Fibroblast of gingiva (primary cell): ENCODE measurements at regions not wholly inside any gene's neighbourhood (a gene's known extent, or its start where the extent isn't known, plus 50 kb on each side); places are given as distances from the start of the nearest gene placed in this dataset.
"Not testable (repeated sequence)": the region's sequence is repeated elsewhere in the genome, so short reads cannot be mapped to it uniquely, and the experiment has no call there.

Experiments used
- DNase-seq: peaks from one replicate; pipeline ENCODE4 v3.0.0-alpha.2; 2011; ENCODE audit warnings: low read depth

DNA sequence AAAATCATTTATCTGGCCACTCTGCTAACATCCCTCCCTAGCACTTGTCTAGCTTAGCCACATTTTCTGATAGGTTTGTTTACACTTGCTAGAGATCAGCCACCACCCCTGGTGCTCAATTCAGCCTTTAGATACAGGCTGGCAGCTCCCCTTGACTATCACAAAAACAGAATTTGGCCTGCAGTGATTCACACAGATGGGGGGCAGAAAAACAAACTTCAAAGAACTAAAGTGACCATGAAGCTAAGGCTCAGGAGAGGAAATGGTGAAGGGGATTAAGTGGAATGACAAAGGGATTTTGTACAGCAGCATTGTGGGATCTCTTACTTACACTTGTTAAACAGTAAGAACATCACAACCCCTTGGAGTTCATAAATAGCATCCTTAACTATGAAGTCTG lies 1718.0 kb upstream of the PCDH7 start:
- DNase-seq: no peak

DNA sequence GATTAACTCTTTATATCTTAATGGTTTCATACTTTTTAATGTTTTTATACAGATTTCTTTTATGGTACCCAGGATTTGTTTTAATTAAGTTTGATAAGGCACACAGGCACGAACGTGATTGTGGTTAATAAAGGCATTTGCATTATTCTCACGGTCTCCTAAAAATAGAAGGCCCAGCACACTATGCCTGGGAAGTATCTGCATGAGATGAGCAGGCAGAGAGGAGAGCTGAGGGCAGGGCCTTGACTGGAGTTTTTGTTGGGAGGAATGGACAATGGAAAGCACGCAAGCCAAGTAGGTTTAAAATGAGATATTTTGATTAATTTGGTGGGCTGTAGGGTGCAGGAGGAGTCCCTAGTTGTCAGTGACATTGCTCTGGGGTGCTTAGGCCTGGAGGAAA lies 1714.3 kb upstream of the PCDH7 start:
- DNase-seq: no peak

DNA sequence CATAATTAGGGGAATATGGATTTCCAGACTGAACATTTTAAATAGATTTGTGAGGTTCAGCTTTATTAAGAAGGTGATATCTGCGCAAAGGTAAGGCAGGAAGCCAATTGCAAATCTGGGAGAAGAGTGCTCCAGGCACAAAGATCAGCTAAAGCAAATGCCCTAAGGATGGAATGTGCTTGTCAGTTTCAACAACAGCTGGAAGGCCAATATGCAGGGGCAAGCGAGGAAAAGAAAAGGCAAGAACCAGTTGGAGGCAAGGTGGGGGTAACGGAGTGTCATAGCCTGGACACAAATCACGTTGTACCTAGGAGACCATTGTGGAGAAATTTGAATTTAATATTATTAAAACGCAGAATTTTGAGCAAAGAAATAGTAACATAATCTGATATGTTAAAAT lies 1710.3 kb upstream of the PCDH7 start:
- no peak for DNase-seq

DNA sequence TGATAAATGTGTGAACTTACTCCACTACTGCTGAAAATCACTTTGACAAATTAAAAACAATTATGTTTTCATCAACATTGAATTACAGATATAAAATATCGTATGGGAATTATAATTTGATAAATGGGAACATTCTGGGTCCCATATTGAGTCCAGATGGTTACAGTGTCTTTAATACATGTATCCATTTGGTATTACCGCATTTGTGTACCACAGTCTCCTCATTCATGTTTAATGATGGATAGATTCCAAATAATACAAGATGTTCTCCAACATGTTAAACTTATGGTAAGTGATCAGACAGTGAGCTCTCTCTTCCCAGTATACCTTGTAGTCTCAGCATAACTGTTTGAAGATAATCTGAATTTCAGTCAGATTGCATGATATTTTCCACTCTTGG lies 1706.8 kb upstream of the PCDH7 start:
- DNase-seq: no peak

DNA sequence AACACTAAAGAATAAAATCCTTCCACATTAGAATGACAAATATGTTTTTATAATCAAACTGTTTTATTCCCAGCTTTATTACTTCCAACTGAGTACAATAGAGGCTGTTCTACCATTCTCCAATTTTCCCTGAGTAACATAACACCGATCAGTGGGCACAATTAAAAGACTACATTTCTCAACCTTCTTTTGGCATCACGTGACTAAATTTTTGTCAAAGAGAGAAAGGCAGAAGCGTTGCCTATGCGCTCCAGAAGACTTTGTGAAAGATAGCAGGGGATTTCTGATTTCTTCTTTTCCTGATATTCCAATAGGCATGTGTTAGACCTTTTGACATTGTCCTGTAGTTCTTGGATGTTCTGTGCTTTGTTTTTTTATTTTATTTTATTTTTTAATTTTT lies 1705.6 kb upstream of the PCDH7 start:
- DNase-seq: no peak

DNA sequence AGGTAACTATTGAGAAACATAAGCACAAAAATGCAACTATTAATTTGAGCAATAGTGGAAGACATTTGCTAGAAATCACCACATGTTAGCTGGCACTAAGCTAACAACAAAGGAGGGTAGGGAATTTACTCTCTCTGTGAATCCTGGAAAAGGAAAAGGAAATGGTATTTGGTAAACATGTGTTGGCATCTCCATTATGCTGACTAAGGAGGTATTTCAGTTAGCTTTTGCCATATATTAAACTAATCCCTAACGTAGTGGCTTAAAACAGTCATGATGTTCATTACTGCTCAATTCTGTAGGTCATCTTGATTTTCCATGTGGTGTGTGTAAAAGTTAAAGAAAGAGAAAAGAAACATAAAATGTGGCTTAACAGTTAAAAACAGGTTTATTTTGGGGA lies 1686.5 kb upstream of the PCDH7 start:
- no peak for DNase-seq

DNA sequence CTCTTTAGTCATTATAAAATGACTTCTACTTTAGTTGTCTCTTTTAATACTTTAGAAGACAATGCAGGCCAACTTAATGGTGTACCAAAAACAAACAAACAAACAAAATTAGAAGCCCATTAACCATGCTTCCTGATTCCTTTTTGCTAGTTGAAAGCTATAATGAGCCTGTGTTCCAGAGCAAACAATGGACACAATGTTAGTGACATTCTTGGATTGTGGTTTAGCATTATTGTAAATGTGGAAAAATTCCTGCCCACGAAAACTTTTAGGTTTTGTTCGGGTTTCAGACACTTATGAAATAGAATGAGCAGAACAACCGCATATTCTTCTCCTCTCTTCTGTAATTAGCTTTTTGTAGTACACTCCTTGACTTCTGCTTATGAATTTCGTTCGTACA lies 1682.7 kb upstream of the PCDH7 start:
- no peak for DNase-seq

DNA sequence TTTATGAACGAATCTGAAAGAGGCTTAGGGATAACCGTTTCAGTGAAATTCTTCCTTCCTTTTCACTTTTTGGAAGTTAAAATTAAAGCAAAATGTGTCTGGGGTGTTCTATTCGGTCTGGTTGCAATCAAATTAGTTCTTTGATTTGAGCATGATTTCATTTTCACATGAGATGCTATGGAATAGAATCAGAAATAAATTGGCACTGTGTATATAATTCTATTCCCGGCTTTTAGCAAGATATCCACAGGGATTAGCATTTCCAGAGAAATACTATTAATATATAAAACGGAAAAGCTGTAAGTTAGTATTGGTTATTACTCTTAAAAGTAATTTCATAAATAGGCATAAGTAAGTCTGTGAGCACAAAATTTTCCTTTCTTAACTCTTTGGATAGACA lies 1676.8 kb upstream of the PCDH7 start:
- DNase-seq: no peak

DNA sequence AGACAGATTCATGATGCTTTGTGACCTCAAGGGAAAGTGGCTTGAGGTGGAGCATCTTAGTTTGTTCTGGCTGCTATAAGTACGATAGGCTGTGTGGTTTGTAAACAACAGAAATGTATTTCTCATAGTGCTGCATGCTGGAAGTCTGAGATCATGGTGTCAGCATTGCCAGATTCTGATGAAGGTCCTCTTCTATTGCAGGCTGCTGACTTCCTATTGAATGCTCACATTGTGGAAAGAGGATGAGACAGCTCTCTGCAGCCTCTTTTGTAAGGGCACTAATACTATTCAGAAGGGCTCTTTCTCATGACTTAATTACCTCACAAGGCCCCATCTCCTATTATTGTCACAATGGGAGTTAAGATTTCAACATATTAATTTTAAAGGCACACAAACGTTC lies 1674.0 kb upstream of the PCDH7 start:
- no peak for DNase-seq

DNA sequence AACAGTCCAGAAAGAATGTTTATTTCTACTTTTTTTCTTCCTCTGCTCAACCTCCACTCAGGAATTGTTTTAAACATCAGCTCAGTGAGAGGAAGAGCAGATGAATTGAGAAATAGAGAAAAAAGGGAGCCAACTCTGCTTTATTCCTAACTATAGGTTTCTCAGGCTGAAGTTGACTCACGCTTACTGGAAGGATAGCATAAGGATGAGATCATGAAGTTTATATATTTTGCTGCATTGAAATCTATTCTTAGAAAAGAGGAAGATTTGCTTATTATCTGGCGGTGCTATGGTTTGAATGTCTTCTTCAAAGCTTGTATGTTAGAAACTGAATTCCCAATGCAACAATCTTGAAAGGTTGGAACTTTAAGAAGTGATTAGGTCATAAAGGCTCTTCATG lies 1673.4 kb upstream of the PCDH7 start:
- no peak for DNase-seq

DNA sequence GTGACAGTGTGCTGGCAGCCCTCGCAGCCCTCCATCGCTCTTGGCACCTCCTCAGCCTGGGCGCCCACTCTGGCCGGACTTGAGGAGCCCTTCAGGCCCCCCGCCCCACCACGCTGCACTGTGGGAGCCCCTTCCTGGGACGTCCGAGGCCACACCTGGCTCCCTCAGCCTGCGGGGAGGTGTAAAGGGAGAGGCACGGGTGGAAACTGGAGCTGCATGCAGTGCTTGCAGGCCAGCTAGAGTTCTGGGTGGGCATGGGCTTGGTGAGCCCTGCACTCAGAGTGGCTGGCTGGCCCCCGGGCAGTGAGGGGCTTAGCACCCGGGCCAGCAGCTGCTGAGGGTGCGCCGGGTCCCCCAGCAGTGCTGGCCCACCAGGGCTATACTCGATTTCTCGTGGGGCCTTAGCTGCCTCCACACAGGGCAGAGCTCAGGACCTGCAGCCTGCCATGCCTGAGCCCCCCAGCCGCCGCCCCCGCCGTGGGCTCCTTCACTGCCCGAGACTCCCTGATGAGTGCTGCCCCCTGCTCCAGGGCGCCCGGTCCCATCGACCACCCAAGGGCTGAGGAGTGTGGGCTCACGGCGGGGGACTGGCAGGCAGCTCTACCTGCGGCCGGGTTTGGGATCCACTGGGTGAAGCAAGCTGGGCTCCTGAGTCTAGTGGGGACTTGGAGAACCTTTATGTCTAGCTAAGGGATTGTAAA lies 1672.7 kb upstream of the PCDH7 start:
- DNase-seq: no peak

DNA sequence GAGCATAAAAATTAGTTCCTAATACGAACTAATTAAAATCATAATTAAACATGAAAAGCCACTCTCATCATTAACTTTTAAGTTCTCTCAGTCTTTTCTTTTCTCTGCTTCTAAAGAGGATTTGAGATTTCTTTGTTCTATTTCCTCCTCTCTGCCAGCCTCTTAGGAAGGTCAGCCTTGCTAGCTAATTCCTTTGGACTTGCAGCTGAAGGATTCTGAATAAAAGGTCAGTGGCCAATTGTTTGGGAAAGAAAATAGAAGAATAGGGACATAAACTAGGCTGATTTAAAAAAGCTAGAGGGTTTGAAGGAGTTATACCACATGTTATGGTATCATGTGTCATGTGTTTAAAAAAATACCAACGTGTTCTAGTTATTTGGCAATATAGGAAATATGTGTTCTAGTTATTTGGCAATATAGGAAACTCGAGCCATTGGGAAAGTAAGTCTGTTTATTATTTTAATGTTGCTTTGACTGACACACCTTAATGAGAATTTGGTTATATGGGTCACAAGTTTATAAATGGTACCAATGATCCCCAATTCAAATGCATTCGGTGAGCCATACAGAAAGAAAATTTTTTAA lies 1668.7 kb upstream of the PCDH7 start:
- no peak for DNase-seq

DNA sequence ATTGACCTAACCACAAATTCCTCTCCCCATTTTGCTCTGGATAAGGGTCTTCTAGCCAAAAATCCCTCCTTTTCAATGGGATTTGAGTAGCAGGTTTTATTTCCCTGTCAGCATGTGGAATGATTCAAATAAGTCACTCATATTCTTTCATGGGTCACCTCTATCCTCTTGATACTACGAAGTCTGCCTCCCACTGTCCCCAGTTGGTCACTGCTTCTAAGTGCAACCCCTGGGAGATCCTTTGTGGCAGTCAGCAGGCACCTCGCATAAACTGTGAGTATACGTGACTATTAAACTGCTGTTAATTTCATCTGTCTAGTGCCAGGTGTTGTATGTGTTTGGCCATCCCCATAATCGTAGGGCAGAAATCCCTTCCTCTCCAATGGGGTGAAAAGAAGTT lies 1667.9 kb upstream of the PCDH7 start:
- no peak for DNase-seq

DNA sequence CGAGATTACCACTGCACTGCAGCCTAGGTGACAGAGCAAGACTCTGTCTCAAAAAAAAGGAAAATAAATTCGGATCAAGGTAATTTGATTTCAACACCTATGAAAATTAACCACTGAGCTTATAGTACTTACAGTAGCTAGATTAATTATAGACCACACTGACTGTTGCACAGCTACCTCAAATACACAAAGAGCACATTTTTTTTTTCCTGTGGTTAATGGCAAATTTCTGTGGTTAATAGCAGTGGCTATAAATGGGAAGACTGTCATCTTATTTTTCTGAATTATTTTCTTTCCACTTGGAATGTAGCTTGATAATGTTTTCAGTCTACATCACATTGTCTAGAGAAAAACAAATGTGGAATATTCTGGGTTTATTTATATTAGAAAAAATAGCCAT lies 1661.6 kb upstream of the PCDH7 start:
- DNase-seq: no peak

DNA sequence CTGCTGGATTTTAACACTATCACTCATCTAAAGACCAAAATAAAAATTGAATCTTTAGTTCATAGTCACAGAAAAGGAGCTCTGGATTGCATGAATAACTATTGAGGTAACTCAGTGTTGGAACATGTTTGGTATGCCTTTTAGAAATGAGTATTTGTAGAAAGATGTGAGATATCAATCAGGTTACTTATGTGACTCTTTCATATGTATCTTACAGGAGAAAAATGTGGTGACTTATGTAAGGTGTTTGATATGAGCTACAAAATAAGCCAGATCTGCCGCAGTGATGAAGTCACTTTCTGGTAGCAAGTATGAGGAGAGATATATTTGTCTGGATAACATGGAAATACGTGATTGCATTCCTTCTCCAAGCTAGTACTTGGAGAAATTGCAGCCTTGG lies 1653.3 kb upstream of the PCDH7 start:
- DNase-seq: no peak

DNA sequence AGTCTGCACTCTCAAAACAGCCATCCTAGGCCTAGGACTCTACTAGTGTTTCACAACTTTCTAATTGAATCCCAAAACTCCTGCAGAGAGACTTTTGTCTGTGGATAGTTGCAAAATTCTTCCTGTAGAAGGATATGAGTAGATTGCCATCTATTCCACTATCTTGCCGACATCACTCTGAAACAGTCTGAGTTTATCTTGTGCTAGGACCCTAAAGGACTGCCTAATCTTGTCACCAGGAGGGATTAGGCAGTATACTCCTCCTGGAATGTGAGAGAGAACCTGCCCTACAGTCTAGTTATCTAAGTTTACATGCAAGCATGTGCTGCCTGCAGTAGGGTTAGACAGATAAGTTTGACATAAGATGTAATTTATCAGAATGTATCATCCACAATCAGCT lies 1646.6 kb upstream of the PCDH7 start:
- DNase-seq: no peak

DNA sequence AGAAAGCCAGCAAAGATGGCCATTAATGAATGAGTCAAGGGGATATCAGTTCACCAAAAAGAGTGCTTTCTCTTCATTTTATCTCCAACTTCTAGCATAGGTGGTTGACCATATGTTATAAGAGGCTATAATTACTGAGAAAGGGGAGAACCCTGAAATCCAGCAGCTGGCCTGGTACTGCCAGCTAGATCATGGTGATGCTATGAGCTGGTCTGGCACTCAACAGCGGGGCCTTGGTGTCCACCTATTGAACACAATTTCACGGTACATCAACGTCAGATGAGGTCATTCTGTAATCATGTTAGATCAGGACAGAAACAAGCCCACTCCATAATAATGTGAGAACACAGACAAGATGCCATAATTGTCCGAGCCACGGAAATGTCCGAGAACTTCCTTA lies 1644.8 kb upstream of the PCDH7 start:
- no peak for DNase-seq

DNA sequence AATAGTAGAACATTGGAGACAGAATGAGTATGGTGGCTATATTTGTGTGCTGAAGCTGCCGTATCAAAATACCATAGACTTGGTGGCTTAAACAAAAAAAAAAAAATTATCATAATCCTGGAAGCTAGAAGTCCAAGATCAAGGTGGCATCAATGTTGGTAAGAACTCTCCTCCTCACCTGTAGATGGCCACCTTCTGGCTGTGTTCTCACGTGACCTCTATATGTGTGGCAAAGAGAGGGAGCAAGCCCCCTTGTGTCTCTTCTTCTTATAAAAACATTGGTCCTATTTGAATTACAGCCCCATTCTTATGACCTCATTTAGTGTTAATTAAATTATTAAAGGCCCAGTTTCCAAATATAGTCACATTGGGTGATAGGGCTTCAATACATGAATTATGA lies 1640.9 kb upstream of the PCDH7 start:
- DNase-seq: no peak

DNA sequence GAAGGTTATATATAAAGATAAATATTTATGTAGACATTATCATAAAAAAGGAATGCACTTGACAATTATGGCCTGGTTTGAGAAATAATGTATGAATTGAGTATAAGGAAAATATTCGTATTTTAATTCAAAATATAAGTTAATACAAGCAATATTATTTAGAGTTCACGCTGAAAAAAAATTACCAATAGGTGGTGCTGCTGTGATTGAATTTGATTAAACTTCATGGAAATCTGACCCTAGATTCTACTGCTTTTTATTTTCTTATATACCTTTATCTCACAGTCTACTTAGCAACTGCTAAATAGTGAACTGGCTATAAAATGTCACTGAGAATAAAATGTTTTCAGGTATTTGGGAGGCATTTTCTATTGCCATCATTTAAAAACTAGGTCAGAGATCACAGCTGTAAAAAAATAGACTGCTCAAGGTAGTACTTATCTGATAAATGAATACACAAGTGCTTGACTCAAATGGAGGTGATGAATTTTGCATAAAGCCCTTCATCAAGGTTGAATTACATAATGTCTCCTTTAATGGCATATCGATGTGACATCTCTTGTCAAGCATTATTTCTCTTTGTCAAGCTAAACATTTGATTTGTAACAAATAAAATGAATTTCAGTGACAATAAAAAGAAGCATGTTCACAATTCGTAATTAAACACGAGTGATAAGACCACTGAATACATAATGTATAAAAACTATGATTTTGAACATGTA lies 1638.8 kb upstream of the PCDH7 start:
- no peak for DNase-seq

DNA sequence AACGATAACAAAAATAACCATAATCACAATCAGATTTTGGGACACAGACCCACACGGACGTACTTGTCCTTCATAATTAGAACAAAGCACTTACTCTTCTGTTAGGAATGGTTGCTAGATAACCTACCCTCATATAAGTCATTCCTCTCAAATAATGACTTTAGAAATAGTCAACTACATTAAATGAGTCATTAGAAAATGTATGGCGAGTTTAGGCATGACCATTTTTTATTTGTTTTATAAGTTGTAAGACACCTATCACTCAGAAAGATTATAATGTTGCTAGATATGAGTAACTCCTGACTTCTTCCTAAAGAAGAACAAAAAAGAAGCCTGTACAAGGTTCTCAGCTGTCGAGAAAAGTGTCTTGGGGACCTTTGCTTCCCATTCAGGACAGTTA lies 1637.5 kb upstream of the PCDH7 start:
- no peak for DNase-seq

DNA sequence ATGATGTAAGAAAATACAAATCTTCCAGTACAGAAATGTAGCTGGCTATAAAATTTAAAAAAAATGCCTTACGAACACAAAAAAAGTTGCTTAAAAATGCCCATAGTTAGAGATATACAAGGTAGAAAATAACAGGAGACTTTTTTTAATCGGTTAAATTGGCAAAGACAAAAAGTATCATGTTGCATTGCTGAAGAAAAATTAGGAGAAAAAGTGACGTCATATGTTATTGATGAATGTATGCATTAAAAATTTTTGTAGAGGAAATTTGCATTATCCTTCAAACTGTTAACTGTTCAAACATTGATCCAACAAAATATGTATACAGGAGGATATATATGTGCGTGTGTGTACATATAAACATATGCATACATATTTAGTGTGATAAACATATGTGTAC lies 1634.4 kb upstream of the PCDH7 start:
- DNase-seq: no peak

DNA sequence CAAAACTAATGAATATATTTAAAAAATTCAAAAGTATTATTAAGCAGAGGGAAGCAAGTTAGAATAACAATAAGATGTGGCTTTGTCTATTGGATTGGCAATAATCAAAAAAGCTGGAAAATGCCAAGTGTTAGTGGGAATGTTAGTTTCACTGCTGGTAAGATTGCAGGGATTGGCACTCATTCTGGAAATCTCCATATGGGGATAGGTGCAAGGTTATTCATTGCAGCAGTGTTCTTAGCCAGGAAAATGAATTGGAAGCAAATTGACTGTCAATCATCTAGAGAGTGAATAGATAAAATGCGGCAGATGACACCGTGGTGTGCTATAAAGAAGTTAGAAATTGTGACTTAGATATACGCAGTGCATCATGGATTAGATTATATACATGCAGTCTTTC lies 1615.5 kb upstream of the PCDH7 start:
- DNase-seq: no peak

DNA sequence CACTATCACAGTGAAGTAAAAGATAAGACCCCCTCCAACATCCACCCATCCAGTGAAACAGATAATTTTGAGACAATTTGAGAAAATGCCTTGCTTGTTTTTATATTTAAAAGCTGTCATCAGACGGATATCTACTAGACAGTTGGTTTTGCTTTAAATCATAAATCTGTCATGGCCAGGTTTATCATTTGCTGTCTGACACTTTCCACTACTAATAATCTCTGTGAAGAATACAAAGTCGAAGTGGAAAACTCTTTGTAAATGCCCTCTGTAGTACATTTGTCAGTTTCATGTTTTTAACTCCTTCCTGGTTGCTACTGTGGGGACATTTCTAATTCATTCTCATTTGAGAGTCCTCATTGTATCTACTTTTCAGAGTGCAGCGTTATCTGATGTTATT lies 1606.2 kb upstream of the PCDH7 start:
- no peak for DNase-seq

DNA sequence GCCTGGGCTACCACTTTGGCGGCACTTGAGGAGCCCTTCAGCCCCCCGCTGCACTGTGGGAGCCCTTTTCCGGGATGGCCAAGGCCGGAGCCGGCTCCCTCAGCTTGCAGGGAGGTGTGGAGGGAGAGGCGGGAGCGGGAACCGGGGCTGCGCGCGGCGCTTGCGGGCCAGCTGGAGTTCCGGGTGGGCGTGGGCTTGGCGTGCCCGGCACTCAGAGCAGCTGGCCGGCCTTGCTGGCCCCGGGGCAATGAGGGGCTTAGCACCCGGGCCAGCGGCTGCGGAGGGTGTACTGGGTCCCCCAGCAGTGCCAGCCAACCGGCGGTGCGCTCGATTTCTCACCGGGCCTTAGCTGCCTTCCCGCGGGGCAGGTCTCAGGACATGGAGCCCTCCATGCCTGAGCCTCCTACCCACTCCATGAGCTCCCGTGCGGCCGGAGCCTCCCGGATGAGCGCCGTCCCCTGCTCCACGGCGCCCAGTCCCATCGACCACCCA lies 1602.9 kb upstream of the PCDH7 start:
- not testable (repeated sequence) for DNase-seq
